LNCaP clone FGC (cell line): ENCODE measurements at regions not wholly inside any gene's neighbourhood (a gene's known extent, or its start where the extent isn't known, plus 50 kb on each side); places are given as distances from the start of the nearest gene placed in this dataset.

Experiments used
- DNase-seq: peaks from one replicate; pipeline ENCODE4 v3.0.0-alpha.2; 2011; ENCODE audit warnings: low read depth
- H3K4me3 ChIP-seq: 2 replicates; pipeline ENCODE4 v1.5.1; 2011; ENCODE audit warnings: mild to moderate bottlenecking, low read depth, low read length, control low read depth
- TF ChIP-seq, protein P1 (sequence below): IDR thresholded peaks from 2 replicates; pipeline ENCODE4 v1.5.1; 2012; ENCODE audit warnings: mild to moderate bottlenecking; ENCODE audit not compliant: control insufficient read depth, insufficient read depth; ENCODE audit errors: extremely low read depth

DNA sequence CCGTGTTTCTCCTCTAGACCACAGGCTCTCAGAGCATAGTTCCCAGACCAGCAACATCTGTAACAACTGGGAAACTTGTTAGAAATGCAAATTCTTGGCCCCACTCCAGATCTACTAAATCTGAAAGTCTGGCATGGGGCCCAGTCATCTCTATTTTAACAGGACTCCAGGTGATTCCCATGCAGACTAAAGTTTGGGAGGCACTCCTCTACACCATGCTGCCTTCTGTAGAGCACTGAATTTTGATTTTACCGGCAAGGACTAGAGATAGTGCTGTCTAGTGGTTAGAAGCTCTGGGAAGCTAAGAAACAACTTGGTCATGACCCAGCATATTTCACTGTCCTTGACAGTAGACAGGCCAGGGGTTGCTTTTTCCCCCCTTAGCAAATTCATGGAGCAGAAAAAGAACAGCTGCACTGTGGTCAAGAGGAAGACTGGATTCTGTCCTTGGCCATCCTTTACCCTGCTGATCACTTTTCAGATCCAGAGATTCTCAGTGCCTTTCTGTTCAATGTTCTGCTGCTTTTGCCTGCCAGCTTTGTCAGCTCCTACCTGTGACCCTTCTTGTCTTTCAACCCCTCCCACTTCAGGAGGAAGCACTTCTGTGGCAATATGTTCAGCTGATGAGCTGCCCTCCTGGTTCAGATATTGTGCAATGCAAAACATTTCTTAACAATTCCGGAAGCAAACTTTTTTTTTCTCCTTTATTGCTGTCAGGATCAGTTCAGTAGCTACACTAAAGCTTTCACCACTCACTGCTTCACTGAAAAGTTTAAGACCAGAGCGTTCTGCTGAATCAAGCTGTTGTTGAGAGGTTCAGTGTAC lies 133.8 kb upstream of the NUDT4 start:
- TF ChIP-seq, protein P1, sequence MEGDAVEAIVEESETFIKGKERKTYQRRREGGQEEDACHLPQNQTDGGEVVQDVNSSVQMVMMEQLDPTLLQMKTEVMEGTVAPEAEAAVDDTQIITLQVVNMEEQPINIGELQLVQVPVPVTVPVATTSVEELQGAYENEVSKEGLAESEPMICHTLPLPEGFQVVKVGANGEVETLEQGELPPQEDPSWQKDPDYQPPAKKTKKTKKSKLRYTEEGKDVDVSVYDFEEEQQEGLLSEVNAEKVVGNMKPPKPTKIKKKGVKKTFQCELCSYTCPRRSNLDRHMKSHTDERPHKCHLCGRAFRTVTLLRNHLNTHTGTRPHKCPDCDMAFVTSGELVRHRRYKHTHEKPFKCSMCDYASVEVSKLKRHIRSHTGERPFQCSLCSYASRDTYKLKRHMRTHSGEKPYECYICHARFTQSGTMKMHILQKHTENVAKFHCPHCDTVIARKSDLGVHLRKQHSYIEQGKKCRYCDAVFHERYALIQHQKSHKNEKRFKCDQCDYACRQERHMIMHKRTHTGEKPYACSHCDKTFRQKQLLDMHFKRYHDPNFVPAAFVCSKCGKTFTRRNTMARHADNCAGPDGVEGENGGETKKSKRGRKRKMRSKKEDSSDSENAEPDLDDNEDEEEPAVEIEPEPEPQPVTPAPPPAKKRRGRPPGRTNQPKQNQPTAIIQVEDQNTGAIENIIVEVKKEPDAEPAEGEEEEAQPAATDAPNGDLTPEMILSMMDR, result no peak
- no peak for DNase-seq
- no peak overlapping the region for H3K4me3 ChIP-seq

DNA sequence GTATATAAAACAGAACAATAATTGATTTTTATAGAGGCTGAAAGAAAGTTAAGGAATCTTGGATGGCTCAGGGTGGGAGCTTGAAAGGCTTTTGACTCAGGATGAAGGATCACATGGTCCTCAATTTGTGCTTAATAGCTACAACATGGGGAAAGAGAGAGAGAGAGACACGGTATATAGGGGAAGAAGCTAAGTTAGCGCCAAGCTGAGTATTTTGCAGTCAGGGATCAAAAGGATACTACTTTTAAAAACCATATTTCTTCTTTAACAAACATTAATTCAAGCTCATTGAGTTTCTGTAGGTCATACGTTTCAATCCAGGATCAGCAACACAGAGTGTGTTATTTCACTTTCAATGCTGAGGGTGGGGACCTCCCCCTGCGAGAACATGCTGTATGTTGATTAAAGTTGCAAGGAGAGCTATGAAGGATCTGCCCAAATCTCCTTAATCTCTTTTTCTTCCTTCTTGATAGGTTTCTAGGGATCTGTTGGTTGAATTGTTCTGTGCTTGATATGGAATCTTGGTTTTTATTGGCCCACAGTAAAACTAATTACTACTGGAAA lies 133.1 kb upstream of the NUDT4 start:
- H3K4me3 ChIP-seq, result no peak overlapping the region
- TF ChIP-seq, protein P1, result no peak

DNA sequence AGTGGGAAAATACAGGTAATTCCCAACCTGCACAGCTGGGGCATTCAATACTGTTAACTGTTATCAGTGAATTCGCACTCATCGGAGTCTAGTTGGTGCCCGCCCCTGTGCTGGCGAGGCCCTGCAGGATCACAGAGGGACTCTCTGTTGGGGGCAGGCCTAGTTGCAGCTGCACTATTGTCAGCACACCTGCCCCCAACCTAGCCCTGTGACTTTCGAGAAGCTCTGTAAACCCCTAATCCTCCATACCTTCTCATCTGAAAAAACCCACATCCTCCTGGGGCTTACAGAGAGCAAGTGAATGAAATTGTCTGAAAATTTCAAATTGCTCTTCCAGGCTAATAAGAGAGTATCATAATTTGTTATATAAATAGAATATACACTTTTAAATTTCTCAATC lies 132.2 kb upstream of the NUDT4 start:
- DNase-seq, result no peak
- TF ChIP-seq, protein P1, result no peak
- no peak overlapping the region for H3K4me3 ChIP-seq

More for the DNA sequence above, 133.1 kb upstream of the NUDT4 start:
- DNase-seq, result no peak

- TF ChIP-seq, protein P1, result no peak
- H3K4me3 ChIP-seq, result no peak overlapping the region
- DNase-seq, result no peak
These were observed 130.3 kb upstream of the NUDT4 start for GRCh38 chr12:93247313-93247991.

GRCh38 chr12:93252221-93252620 lies 125.5 kb upstream of the NUDT4 start:
- TF ChIP-seq, protein P1, result no peak
- no peak for DNase-seq
- no peak overlapping the region for H3K4me3 ChIP-seq

- TF ChIP-seq, protein P1, result no peak
- DNase-seq, result no peak
- H3K4me3 ChIP-seq, result no peak overlapping the region
These were observed 122.8 kb upstream of the NUDT4 start for GRCh38 chr12:93254911-93255310.
